22Rv1 (cell line): ENCODE measurements at regions not wholly inside any gene's neighbourhood (a gene's known extent, or its start where the extent isn't known, plus 50 kb on each side); places are given as distances from the start of the nearest gene placed in this dataset.

Experiments
- CTCF ChIP-seq: fragments of 450-650 bp; IDR thresholded peaks from 2 replicates; pipeline ENCODE4 v1.5.1; 2017; ENCODE audit warnings: mild to moderate bottlenecking
- ZFX ChIP-seq: fragments of 450-650 bp; IDR thresholded peaks from 2 replicates; pipeline ENCODE4 v1.6.1; 2017; ENCODE audit warnings: antibody characterized with exemption, borderline replicate concordance

GRCh38 chr9:80893190-80893589 lies 796.2 kb downstream of the TLE1 start:
- TF ChIP-seq CTCF (no peak), ZFX (no peak)
